Upper lobe of left lung (tissue), 4 donors: ENCODE measurements at regions not wholly inside any gene's neighbourhood (a gene's known extent, or its start where the extent isn't known, plus 50 kb on each side); places are given as distances from the start of the nearest gene placed in this dataset.

Experiments used
- EP300 ChIP-seq, 4 donors: sonication (generic); formaldehyde crosslinking; IDR thresholded peaks; one replicate each; pipeline ENCODE4 v1.5.1; 2017; ENCODE audit warnings: antibody characterized with exemption in 4 of 4, control low read depth in 2 of 4
- POLR2A ChIP-seq, 4 donors: fragments of 450-650 bp; IDR thresholded peaks; one replicate each; pipeline ENCODE4 v1.5.1; 2016 to 2017; ENCODE audit warnings: antibody characterized with exemption in 4 of 4, mild to moderate bottlenecking in 2 of 4
- POLR2AphosphoS5 ChIP-seq, 2 donors: sonication (generic); formaldehyde crosslinking; IDR thresholded peaks; one replicate each; pipeline ENCODE4 v1.5.1; 2017; ENCODE audit warnings: antibody characterized with exemption in 2 of 2
- TF ChIP-seq, protein P1 (sequence below), 6 experiments: fragments of 450-650 bp in 4 of 6; fragments of 200-600 bp in 2 of 6; sonication (generic) in 2 of 6; IDR thresholded peaks; one replicate each; pipeline ENCODE4 v1.5.1; 2016 to 2019; ENCODE audit warnings: antibody characterized with exemption in 6 of 6

DNA sequence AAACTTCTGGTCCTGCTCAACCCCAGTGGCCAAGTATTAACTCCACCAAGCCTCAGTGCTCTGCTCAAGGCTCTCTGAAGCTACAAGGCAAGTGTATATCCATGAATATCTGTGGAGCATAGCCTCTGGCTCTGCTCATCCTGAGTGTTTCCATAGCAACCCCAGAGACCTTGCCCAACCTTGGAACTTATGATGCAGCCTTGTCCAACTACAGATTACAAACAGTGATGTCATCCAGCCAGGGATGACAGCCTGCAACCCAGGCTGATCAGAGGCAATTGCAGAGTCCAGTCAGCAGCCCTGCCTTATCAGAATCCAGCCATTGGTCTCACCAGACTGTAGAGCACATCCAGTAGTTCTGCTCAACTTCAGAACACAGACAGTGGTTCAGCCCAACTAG is 65.5 kb upstream of the SPACA1 start:
- TF ChIP-seq POLR2A (IDR thresholded peaks at IDR 0.05) (no peak), POLR2AphosphoS5 (IDR thresholded peaks at IDR 0.05) (no peak), EP300 (IDR thresholded peaks at IDR 0.05) (no peak)
- TF ChIP-seq, protein P1, sequence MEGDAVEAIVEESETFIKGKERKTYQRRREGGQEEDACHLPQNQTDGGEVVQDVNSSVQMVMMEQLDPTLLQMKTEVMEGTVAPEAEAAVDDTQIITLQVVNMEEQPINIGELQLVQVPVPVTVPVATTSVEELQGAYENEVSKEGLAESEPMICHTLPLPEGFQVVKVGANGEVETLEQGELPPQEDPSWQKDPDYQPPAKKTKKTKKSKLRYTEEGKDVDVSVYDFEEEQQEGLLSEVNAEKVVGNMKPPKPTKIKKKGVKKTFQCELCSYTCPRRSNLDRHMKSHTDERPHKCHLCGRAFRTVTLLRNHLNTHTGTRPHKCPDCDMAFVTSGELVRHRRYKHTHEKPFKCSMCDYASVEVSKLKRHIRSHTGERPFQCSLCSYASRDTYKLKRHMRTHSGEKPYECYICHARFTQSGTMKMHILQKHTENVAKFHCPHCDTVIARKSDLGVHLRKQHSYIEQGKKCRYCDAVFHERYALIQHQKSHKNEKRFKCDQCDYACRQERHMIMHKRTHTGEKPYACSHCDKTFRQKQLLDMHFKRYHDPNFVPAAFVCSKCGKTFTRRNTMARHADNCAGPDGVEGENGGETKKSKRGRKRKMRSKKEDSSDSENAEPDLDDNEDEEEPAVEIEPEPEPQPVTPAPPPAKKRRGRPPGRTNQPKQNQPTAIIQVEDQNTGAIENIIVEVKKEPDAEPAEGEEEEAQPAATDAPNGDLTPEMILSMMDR (IDR thresholded peaks at IDR 0.05) = no peak
